Bronchial epithelial cell (primary cell): ENCODE measurements at regions not wholly inside any gene's neighbourhood (a gene's known extent, or its start where the extent isn't known, plus 50 kb on each side); places are given as distances from the start of the nearest gene placed in this dataset.

ENCODE experiments used
- DNase-seq: peaks from one replicate; pipeline ENCODE4 v3.0.0-alpha.2; 2010; ENCODE audit warnings: low read depth
- FAIRE-seq: peaks from 2 replicates; lab custom pipeline; 2011; peaks lifted over from hg19 to GRCh38; lab: Jason Lieb, UNC
- H3K27me3 ChIP-seq: 2 replicates; pipeline ENCODE4 v1.5.1; 2011; ENCODE audit warnings: low read length; ENCODE audit not compliant: control insufficient read depth, insufficient read depth
- H3K36me3 ChIP-seq: 2 replicates; pipeline ENCODE4 v1.5.1; 2011; ENCODE audit warnings: low read length; ENCODE audit not compliant: control insufficient read depth, insufficient read depth
- H3K4me3 ChIP-seq: 2 replicates; pipeline ENCODE4 v1.5.1; 2011; ENCODE audit warnings: mild to moderate bottlenecking, low read depth, low read length, control low read depth
- CTCF ChIP-seq: IDR thresholded peaks from 2 replicates; pipeline ENCODE4 v1.5.1; 2011; ENCODE audit warnings: mild to moderate bottlenecking, moderate library complexity, low read length, control low read depth, inconsistent platforms; ENCODE audit not compliant: insufficient read depth, severe bottlenecking

- DNase-seq = no peak
- no peak overlapping the region for H3K4me3 ChIP-seq
- TF ChIP-seq CTCF = no peak
- no peaks in the 10 kb centered on the region for H3K36me3 ChIP-seq
- no peak for FAIRE-seq
- no peaks in the 10 kb centered on the region for H3K27me3 ChIP-seq
These were observed 78.7 kb upstream of the FOXN3 start for GRCh38 chr14:89495718-89496117.

DNA sequence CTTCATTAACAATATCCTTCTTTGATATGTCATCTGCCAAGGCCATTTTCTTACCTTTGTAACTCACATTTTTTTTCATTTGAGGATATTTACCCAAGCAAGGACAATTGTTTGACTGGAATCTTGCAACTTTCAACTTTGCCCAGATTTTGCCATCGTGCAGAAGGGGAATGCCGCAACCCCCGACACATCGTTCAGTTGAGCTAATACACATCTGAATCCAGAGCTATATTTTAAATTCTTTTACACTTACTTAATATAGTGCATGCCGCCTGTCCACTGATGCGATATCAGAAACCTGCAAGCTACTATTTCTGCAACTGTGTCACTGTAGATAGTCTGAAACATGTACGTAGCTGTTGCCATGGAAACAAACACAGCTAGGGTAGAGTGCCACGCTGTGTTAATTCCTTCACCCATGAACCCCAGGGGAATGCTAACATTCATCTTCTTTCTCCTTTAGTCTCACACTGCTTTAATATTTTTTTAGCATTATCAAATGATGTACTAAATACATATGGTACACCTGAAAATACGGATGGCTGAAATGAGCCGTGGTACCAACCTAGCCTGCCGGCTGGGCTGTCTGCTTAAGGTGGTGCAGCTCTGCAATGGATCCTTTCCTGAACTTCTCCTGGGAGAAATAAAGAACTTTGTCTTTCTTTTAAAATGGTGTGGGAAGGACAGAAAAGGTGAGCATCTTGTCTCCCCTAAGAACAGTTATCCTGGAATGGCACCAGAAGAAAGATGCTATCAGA lies 77.0 kb upstream of the FOXN3 start:
- H3K27me3 ChIP-seq = no peaks in the 10 kb centered on the region
- H3K4me3 ChIP-seq = no peak overlapping the region
- TF ChIP-seq CTCF = no peak
- no peak for FAIRE-seq
- no peaks in the 10 kb centered on the region for H3K36me3 ChIP-seq
- DNase-seq = no peak

GRCh38 chr14:89493406-89493805 lies 76.4 kb upstream of the FOXN3 start:
- DNase-seq = no peak
- H3K4me3 ChIP-seq = no peak overlapping the region
- H3K36me3 ChIP-seq = no peaks in the 10 kb centered on the region
- no peaks in the 10 kb centered on the region for H3K27me3 ChIP-seq
- no peak for FAIRE-seq
- no peak for TF ChIP-seq CTCF

DNA sequence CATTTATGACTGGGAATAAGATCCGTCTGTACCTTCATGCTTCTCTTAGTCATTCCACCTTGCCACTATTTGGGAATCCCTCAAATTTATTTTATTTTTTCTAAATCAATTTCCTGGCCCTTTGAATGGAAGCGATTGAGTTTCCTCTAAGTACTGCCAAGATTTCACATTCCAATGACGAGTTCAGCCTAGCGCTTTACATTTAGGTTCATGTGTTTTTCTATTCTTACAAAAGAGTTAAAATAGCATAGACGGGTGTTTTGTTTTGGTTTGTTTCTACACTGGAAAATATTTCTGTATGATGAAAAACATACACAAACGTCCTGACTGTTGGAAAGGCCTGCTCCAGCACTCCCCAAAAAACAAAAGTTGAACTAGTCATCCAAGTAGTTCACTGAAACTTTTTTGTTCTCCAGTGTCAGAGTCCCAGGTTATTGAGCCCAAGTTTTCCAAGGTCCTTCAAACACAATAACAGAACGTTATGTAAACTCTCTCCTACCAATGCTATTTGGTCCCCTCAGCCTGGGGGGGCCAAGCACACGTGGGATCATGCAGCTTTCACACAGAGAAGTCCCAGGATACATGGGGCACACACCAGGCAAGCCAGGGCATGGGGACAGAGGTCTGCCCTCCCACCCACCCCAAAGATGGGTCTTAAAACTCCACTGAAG lies 74.8 kb upstream of the FOXN3 start:
- no peak for FAIRE-seq
- H3K27me3 ChIP-seq = no peaks in the 10 kb centered on the region
- no peak for DNase-seq
- H3K36me3 ChIP-seq = no peaks in the 10 kb centered on the region
- H3K4me3 ChIP-seq = no peak overlapping the region
- TF ChIP-seq CTCF = no peak

DNA sequence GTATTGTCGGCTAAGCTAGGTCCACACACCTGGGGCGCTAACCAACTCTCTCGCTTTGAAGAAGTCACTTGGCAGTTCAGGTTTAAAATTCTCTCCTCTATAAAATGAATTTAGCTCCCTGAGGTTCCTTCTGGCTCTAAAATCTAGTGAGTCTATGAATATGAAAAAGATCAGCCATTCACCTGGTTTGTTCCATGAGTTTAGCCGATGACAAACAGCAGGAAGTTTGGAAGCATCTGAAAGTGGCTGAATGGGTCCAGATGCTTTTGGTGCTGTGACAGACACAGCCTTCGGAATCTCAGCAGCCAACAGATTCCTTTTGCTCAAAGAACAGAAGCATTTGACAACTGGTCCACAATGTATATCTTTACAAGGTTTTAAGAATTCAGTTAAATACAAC lies 73.4 kb upstream of the FOXN3 start:
- DNase-seq (no peak), FAIRE-seq (no peak)
- Histone ChIP-seq H3K27me3 (no peaks in the 10 kb centered on the region), H3K36me3 (no peaks in the 10 kb centered on the region), H3K4me3 (no peak overlapping the region)
- TF ChIP-seq CTCF = no peak
